Astrocyte of the cerebellum (primary cell): ENCODE measurements at regions not wholly inside any gene's neighbourhood (a gene's known extent, or its start where the extent isn't known, plus 50 kb on each side); places are given as distances from the start of the nearest gene placed in this dataset.

ENCODE experiments used
- DNase-seq: peaks from one replicate; pipeline ENCODE4 v3.0.0-alpha.2; 2011; ENCODE audit warnings: low read depth
- H3K4me3 ChIP-seq: 2 replicates; pipeline ENCODE4 v1.5.1; 2011; ENCODE audit warnings: mild to moderate bottlenecking, low read depth, low read length, moderate library complexity
- CTCF ChIP-seq: IDR thresholded peaks from 2 replicates; pipeline ENCODE4 v1.5.1; 2012; ENCODE audit warnings: low read length, low read depth, moderate library complexity, mild to moderate bottlenecking; ENCODE audit errors: missing control alignments
- in situ Hi-C: cut with HindIII; loops from 2 replicates; pipeline ENCODE4 v1.10.0; 2017; ENCODE audit warnings: low sequenced_read_pairs

DNA sequence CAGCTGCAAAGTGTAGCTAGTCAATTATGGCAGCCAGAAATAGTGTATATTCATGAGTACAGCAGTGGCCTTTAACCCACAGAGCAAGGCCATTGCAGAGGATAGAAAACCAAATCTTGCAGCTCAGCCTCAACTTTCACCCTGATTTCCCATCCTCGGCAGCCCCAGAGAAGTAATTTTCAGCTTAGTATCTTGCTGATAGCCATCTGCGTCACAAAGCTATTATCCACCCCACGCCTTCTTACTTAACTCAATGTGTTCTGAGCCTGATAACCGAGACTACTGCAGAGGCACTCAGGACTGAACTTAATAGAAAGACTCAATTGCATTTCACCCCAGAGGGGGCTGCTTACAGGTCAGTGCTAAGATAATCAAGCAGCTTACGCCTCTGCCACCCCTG lies 174.5 kb upstream of the MAOA start:
- in situ Hi-C loops = no loop called here
- TF ChIP-seq CTCF = no peak
- H3K4me3 ChIP-seq = no peak overlapping the region
- DNase-seq = no peak

DNA sequence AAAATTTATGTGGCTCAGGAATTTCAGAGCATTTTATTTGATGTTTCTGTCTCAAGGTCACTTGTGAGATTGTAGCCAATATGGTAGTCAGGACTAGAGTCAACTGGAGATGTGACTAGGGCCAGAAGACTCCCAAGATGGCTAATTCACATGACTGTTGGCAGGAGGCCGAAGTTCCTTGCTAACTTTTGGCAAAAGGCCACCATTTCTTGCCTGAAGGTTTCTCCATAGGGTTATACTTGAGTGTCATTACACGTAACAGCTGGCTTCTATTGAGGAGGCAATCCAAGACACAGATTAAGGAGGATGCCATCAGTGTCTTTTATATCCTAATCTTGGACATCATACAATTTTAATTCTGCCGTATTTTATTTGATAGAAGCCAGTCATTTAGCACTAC lies 162.3 kb upstream of the MAOA start:
- in situ Hi-C loops = no loop called here
- no peak for DNase-seq
- no peak for TF ChIP-seq CTCF
- H3K4me3 ChIP-seq = no peak overlapping the region

GRCh38 chrX:43500246-43500645 lies 155.9 kb upstream of the MAOA start:
- TF ChIP-seq CTCF = no peak
- in situ Hi-C loops = loop anchor here (5.0 kb wide), 1 partner anchor 73 kb away; no protein-coding TSS in a partner anchor
- H3K4me3 ChIP-seq = no peak overlapping the region
- no peak for DNase-seq

- TF ChIP-seq CTCF = no peak
- DNase-seq = no peak
- H3K4me3 ChIP-seq = no peak overlapping the region
- in situ Hi-C loops = loop anchor here (5.0 kb wide), 1 partner anchor 74 kb away; no protein-coding TSS in a partner anchor
Measured at GRCh38 chrX:43500996-43501694, 155.0 kb upstream of the MAOA start.

- no peak for DNase-seq
- no peak overlapping the region for H3K4me3 ChIP-seq
- no peak for TF ChIP-seq CTCF
- in situ Hi-C loops = loop anchor here (5.0 kb wide), 1 partner anchor 77 kb away; no protein-coding TSS in a partner anchor
Measured at GRCh38 chrX:43504394-43504793, 151.7 kb upstream of the MAOA start.

- DNase-seq = no peak
- in situ Hi-C loops = no loop called here
- H3K4me3 ChIP-seq = no peak overlapping the region
- no peak for TF ChIP-seq CTCF
Measured at GRCh38 chrX:43505769-43506168, 150.3 kb upstream of the MAOA start.
